Hippocampal formation (tissue), 2 donors: ENCODE measurements at regions not wholly inside any gene's neighbourhood (a gene's known extent, or its start where the extent isn't known, plus 50 kb on each side); places are given as distances from the start of the nearest gene placed in this dataset.

Source experiments
- DNase-seq, 2 donors: peaks; one replicate each; lab custom pipeline; 2025; lab: John Stamatoyannopoulos, UW

- DNase-seq = peak in 1 of 2 donors; percentile 69
These were observed 118.4 kb upstream of the WDR17 start for GRCh38 chr4:175947117-175947722.

DNA sequence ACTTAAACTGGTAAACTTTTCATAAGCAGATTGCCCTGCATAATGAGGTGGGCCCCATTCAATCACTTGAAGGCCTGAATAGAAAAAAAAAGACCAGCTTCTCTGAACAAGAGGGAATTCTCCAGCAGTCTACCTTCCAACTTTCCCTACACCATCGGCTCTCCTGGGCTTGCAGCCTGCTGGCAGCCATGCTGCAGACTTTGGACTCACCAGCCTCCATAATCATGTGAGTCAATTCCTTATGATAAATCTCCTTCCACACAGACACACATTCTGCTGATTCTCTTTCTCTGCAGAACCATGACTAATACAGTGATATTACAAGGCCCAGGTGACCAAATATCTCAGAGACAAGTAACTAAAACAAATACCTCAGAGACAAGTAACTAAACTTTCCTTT, 113.8 kb upstream of the WDR17 start:
- no peak for DNase-seq

DNA sequence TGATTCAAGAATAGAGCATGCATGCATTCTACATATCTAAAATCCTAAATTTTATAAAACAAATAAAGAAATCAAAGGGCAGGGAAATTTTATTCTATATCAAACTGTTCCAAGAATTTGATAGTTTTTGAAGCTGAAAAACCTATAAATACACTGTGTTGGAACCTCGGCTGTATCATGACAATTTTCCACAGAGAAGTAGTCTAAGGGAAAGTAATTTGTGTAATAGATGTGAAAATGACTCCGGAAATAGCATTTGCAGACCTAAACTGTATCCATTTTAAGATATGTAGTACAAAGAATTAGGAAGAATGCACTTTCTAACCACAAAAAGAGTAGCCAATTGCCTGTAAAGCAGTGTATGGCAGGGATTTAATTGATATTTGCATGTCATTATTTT, 112.5 kb upstream of the WDR17 start:
- no peak for DNase-seq

DNA sequence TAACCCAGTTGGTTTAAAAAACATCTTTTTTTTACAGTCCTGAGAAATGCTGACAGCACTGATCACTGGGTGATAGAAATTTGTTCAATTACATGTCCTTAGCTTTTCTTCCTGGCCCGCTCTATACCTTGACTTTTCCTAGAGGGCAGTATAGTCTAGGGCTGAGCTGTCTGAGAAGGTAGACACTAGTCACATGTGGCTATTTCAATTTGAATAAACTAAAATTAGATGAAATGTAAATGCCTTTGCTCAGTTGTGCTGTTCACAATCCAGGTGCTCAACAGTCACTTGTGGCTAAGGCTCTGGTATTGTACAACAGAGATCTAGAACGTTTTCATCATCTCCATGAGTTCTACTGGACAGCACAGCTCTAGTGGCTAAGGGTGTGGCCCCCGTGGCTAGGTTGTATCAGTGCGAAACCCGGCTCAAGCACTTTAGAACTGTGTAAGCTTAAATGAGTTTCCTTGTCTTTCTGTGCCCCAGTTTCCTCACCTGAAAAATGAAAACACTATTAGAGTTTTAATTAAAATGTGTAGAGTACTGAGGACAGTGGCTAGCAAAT, 111.6 kb upstream of the WDR17 start:
- DNase-seq = no peak

DNA sequence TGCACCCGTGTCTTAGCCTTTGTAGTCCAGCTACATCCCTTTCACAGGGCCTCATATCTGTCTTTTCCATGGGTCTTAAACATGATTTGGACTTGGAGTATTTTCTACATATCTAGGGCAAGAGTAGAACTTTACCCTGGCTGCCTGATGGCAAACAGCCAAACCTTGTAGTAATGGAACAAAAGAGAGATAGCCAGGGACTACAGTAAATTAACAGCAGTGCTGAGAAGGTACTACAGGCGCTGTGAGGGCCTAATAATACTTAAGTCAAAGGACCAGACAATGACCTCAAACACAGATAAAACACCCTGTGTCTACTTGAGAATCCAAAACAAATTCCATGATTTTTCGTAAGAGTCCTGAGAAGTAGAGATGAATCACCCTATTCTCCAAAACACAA, 111.0 kb upstream of the WDR17 start:
- DNase-seq = no peak

DNA sequence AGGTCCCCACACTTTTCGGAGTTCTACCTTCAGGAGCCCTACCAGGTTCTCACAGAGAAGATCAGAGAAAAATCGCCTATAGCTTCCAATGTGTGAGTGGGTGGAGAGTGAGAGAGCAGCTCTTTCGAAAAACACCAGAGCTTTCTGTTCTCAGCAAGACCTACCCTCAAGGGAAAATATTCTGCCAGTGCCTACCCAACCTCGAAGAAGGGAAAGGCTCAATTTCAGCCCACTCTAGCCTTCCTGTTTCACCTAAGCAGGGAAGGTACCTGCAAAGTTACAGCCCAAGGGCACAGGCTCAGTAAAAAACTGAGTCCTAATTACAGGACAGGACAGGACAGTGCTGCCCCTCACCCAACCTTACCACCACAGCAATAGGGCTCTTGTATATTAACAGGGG, 104.0 kb upstream of the WDR17 start:
- no peak for DNase-seq

DNA sequence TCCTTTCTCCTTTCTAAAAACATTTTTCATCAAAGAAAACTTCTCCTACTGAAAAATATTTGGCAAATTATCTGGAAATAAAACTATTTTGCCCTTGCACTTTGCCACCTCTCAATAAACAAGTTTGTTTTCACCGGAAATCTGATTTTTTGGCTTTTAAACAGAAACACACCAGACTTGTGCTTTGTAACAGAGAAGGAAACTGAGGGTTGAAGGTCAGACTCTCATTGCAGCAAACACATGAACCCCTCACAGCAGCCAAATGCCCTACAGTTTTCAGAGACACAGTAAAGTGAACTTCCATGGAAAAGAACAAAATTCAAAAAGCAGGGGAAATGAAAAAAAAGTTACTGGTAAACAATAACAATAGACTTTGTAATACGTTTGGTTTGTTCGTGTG, 95.6 kb upstream of the WDR17 start:
- DNase-seq = no peak

- peak in 1 of 2 donors; percentile 22 for DNase-seq
These were observed 94.9 kb upstream of the WDR17 start for GRCh38 chr4:175970724-175971123.

DNA sequence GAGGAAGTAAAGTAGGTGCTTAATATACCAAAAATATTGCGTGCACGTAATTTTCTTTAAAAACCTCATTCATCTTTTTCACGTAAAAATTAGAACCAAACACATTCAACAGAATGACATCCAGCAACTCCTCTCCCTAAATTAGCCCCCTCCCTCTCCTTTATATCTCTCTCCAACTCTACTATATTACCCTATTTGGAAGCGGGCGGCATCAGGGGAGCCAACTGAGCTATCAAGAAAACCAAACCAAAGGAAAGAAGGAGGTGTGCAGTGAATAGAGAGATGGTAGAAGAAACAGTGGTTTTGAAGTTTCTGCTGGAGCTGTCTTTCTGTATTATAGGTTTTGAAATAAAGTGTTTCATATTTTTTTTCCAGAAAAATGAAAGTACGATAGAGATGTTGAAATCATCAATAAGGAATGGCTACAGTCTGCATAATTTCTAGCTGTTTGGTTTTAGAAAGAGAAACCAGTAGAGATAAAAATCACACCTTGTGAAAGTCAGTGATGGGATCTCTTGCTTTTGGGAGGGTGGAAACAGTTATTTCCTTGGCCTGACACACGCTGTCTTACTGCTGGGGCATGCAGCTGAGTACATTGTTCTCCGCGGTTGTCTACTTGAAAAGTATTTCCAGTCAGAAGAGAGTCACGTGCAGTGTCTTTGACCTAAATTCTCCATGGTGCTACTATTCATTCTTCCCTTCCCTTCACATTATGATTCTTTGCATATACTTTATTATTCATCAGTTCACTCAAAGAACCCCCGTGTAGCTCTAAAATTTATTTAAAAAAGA, 94.1 kb upstream of the WDR17 start:
- DNase-seq = no peak

- DNase-seq = no peak
These were observed 92.4 kb upstream of the WDR17 start for GRCh38 chr4:175973027-175973923.

DNA sequence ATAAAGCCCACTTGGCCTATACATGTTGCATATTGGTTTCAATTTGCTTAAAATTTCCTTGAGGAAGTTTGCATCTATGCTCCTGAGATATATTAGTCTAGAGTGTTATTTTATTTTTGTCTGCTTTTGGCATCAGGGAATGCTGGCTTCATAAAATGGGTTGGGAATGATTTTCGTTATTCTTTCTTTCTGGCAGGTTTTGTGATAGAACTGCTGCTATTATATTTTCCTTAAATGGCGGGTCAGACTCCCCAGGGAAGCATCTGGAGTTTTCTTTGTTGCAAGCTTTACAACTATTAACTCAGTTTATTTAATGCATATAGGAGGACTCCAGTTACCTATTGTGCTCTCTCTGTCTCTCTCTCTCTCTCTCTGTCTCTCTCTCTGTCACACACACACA, 82.0 kb upstream of the WDR17 start:
- DNase-seq = no peak

- no peak for DNase-seq
These were observed 79.0 kb upstream of the WDR17 start for GRCh38 chr4:175986668-175987067.

DNA sequence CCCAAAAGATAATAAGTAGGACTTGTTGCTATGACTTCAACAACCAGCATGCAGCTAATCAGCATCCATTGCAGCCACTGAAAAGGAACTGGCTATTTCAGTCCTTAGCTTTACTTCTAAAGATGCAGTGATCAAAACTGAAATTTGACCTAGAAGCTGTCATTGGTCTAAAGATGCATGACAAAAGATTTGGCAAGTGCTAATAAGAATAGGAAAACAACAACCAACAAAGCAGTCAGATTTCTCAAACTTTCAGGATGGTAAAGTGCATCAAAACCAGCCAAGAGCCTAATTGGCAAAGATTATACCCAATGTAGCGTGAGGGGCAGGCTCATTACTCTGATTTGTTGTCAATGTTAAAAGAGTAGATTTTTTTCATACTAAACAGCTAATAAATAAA, 77.1 kb upstream of the WDR17 start:
- DNase-seq = peak in 1 of 2 donors; percentile 24

DNA sequence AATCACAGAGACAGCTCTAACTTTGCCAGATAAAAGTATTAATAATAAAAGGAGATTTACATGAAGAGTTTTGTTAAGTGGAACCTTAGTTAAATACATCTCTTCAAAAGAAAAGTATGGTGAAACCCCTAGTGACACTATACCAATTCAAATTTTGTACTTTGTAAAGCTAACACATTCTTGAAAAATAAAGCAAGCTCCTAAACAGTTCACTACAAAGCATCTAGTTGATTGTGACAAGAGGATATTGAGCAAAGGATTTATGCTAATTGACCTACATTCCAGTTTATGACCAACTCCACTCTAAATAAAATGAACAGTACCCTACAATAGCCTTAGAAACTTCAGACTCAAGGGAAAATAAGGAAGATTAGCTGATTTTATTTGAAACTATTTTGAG, 69.4 kb upstream of the WDR17 start:
- DNase-seq = no peak

DNA sequence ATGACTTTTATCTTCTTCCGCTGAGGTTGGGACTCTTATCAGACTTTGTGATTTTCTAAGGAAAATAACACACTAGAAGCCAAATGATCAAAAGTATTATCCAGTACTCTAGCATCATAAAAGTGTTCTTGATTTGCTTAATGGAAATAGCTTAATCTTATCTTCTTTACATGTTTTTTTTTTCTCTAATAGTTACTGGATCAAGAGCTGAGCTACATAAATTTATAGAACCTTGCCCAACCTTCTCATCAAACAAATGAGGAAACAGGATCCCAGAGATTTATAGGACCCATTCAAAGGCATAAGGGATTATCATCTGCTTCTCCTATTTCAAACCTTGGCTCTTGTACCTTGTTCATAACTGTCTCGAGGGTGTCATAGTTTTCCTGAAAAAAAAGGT, 68.3 kb upstream of the WDR17 start:
- DNase-seq = no peak

DNA sequence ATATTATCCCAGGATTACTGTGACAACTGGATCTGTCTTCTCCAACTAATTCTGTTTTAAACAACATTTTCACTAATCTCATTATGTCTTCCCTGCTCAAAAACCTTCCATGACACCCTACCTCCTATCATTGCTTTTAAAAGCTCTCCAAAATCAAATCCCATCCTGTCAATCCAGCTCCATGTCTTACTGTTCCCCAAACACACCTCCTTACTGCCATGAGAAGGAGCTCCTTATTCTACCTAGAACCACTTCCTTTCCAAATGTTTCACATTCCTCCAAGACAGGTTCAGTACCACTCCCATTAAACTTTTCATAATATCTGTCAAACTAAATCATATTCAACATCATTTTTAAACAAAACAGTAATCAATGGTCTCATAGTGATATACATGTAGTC, 66.9 kb upstream of the WDR17 start:
- no peak for DNase-seq

DNA sequence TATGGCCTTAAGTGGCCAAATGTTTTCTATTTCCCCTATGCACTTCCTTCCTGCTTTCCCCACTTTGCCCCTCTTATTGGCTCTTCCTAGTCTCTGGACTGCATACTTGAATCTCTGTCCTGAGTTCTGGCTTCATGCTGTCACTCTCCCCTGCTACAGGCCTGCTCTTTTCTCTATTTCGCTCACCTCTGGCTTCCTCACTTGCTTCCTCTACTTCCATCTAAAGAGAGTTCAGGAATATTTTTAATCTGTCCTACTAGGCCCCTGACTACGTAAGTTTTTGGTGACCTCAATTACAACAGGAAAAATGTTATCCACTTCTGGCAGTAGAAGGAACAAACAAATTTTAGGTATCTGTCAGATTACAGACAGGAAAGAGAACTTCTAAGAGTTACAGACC, 65.7 kb upstream of the WDR17 start:
- no peak for DNase-seq

GRCh38 chr4:176001151-176002006, 64.3 kb upstream of the WDR17 start:
- DNase-seq = peak; percentile 59 to 70

GRCh38 chr4:176002007-176002613, 63.5 kb upstream of the WDR17 start:
- peak in 1 of 2 donors; percentile 33 for DNase-seq

DNA sequence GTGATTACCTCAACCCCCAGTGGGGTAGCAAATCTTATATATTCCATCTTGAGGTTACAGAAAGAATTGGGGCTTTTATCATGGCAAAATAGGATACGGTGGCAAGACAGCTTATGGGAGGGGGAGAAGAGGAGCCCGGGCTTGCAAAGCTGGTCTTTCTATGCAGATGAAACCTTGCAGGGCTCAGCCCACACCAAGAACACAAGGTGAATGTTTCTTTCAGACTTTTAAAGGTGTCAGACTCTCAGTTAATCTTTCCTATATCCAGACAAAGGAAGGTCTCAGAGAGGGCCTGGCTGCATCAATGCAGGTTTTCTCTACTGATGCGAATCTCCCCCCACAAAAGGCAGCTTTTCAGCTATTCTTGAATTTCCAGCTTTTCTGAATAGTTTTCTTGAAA, 59.9 kb upstream of the WDR17 start:
- DNase-seq = no peak

- DNase-seq = no peak
These were observed 56.4 kb upstream of the WDR17 start for GRCh38 chr4:176009254-176009653.
